ENCODE measurements at regions not wholly inside any gene's neighbourhood (a gene's known extent, or its start where the extent isn't known, plus 50 kb on each side); places are given as distances from the start of the nearest gene placed in this dataset.

GRCh38 chr5:167296661-167297060, 994.8 kb upstream of the WWC1 start:
- TF ChIP-seq CTCF (IDR thresholded peaks at IDR 0.05) = no peak

DNA sequence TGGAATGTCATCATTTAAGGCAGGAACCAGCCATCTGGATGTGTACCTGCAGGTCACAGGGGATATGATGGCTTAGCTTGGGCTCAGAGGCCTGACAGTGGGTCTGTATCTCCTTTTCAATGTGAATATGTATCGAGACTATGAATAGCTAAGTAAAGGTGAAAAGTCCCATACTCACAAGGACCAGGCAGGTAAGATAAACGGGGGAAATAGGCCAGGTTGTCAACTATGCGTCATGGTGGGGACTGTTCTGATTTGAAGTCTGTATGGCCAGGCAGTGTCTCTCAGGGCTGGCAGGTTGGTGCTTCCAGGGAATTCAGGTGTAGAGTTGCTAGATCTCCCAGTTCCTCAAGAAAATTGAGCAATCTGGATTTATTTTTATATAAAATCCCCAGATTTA, 987.9 kb upstream of the WWC1 start:
- TF ChIP-seq CTCF (IDR thresholded peaks at IDR 0.05) = no peak

- TF ChIP-seq CTCF (IDR thresholded peaks at IDR 0.05) = no peak
Measured at GRCh38 chr5:167304834-167305469, 986.5 kb upstream of the WWC1 start.

GRCh38 chr5:167305591-167306213, 985.7 kb upstream of the WWC1 start:
- no peak for TF ChIP-seq CTCF (IDR thresholded peaks at IDR 0.05)

DNA sequence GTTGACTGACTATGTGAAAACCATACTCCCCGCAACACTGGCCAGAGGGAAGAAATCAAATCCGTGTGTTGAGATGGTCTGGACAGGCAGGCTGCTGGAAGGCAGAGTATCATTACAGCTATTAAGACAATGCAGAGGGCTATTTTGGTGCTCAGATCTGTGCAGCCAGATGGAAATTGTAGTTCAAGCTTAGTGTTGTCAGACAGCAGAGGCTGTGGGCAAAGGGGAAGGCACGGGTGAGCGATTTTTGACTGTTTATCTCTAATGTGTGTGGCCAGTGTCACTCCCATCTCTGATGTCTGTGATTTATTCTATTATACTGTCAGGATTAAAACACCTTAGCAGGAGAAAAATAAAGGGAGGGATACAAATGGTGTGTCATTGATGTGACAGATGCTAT, 984.4 kb upstream of the WWC1 start:
- no peak for TF ChIP-seq CTCF (IDR thresholded peaks at IDR 0.05)

DNA sequence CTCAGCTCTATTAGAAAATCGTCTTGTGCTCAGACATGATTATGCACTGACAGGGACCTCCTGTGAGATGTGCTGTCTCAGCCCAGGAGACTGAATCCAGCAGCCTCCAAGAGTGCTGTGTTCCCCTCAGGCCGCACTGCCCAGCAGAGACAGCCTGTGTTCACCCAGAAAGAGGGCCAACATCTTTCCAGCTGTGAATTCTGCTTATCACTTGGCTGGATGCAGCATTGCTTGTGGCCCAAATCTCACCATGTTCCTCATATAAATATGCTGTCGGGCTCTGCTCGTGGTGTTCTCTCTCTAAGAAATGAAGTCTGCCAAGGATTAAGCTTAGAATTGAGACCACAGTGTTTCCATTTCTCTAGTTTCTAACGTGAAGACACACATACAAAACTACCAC, 983.0 kb upstream of the WWC1 start:
- no peak for TF ChIP-seq CTCF (IDR thresholded peaks at IDR 0.05)

- no peak for TF ChIP-seq CTCF (IDR thresholded peaks at IDR 0.05)
Measured at GRCh38 chr5:167309941-167310517, 981.4 kb upstream of the WWC1 start.

Measured in LNCAP (cell line).